IMR-90 (cell line): ENCODE measurements at regions not wholly inside any gene's neighbourhood (a gene's known extent, or its start where the extent isn't known, plus 50 kb on each side); places are given as distances from the start of the nearest gene placed in this dataset.

Experiments
- ATAC-seq: fragments of 200-7000 bp; cut with Tn5 transposase; 2 replicates; pipeline ENCODE4 v1.9.1; 2020; ENCODE audit warnings: low read depth, mild to moderate bottlenecking, moderate library complexity
- BruUV-seq: library from RNA; stranded (reverse); fragments of 400-500 nt; replicated peaks from 2 replicates; lab custom pipeline; 2021; lab: Mats Ljungman, UMichigan
- CTCF ChIA-PET: fragments of 300-600 bp; formaldehyde crosslinking; extraction: SDS; loops from one replicate; lab custom pipeline; 2021; ENCODE audit warnings: antibody characterized with exemption; lab: Yijun Ruan, JAX
- POLR2A ChIA-PET: fragments of 300-600 bp; sonication (Branson Sonifier 250); formaldehyde crosslinking; loops from one replicate; lab custom pipeline; 2022; ENCODE audit warnings: antibody characterized with exemption; ENCODE audit not compliant: unreplicated experiment; lab: Charles Lee
- DNase-seq: peaks from one replicate; pipeline ENCODE4 v3.0.0; 2013
- H2AFZ ChIP-seq: replicated peaks from 2 replicates; pipeline ENCODE3; 2013; ENCODE audit warnings: low read length, mild to moderate bottlenecking; ENCODE audit not compliant: poor library complexity
- H2AK5ac ChIP-seq: 2 replicates; pipeline ENCODE4 v1.6.1; 2013; ENCODE audit warnings: low read depth, low read length, inconsistent platforms
- H2AK9ac ChIP-seq: replicated peaks from 2 replicates; pipeline ENCODE3; 2013; ENCODE audit warnings: mild to moderate bottlenecking, low read depth, low read length, moderate library complexity; ENCODE audit not compliant: poor library complexity
- H2BK120ac ChIP-seq: 2 replicates; pipeline ENCODE4 v1.6.1; 2013; ENCODE audit warnings: low read depth, low read length, inconsistent platforms
- H2BK15ac ChIP-seq: 3 replicates; pipeline ENCODE4 v1.6.1; 2013; ENCODE audit warnings: low read depth, low read length, inconsistent platforms
- H2BK20ac ChIP-seq: 2 replicates; pipeline ENCODE4 v1.6.1; 2013; ENCODE audit warnings: low read depth, mild to moderate bottlenecking, inconsistent platforms, low read length, moderate library complexity
- H2BK5ac ChIP-seq: 2 replicates; pipeline ENCODE4 v1.6.1; 2013; ENCODE audit warnings: mild to moderate bottlenecking, low read depth, low read length, inconsistent platforms; ENCODE audit not compliant: poor library complexity, severe bottlenecking
- H3K14ac ChIP-seq: replicated peaks from 2 replicates; pipeline ENCODE4 v1.6.1; 2013; ENCODE audit warnings: low read depth, low read length, inconsistent platforms
- H3K18ac ChIP-seq: 2 replicates; pipeline ENCODE4 v1.6.1; 2013; ENCODE audit warnings: low read depth, low read length, control low read depth
- H3K23ac ChIP-seq: 2 replicates; pipeline ENCODE4 v1.6.1; 2013; ENCODE audit warnings: low read depth, low read length, inconsistent platforms
- H3K27ac ChIP-seq: 2 replicates; pipeline ENCODE4 v1.5.1; 2013; ENCODE audit warnings: mild to moderate bottlenecking, control low read depth, low read length; ENCODE audit not compliant: insufficient read depth
- H3K27me3 ChIP-seq: 2 replicates; pipeline ENCODE4 v1.6.1; 2013; ENCODE audit warnings: low read length; ENCODE audit not compliant: control insufficient read depth, insufficient read depth
- H3K36me3 ChIP-seq: 2 replicates; pipeline ENCODE4 v1.6.1; 2013; ENCODE audit warnings: low read length, mixed read lengths; ENCODE audit not compliant: control insufficient read depth, insufficient read depth
- H3K4ac ChIP-seq: 2 replicates; pipeline ENCODE4 v1.6.1; 2013; ENCODE audit warnings: low read depth, low read length, inconsistent platforms
- H3K4me1 ChIP-seq: 2 replicates; pipeline ENCODE4 v1.6.1; 2013; ENCODE audit warnings: low read length, mixed read lengths; ENCODE audit not compliant: control insufficient read depth, insufficient read depth
- H3K4me2 ChIP-seq: 2 replicates; pipeline ENCODE4 v1.6.1; 2013; ENCODE audit warnings: low read depth, mild to moderate bottlenecking, control low read depth, low read length, moderate library complexity
- H3K4me3 ChIP-seq: 2 replicates; pipeline ENCODE4 v1.5.1; 2013; ENCODE audit warnings: low read depth, mild to moderate bottlenecking, control low read depth, low read length, moderate library complexity; ENCODE audit not compliant: insufficient read depth
- H3K56ac ChIP-seq: 2 replicates; pipeline ENCODE4 v1.6.1; 2013; ENCODE audit warnings: low read length, inconsistent platforms; ENCODE audit not compliant: insufficient read depth; ENCODE audit errors: extremely low read depth
- H3K79me1 ChIP-seq, 2 experiments: 2 replicates each; pipeline ENCODE4 v1.6.1; 2013; ENCODE audit warnings: low read length in 2 of 2, inconsistent platforms in 1 of 2, low read depth in 1 of 2
- H3K9ac ChIP-seq: 2 replicates; pipeline ENCODE4 v1.6.1; 2013; ENCODE audit warnings: low read depth, low read length, control low read depth
- H3K9me1 ChIP-seq: 2 replicates; pipeline ENCODE4 v1.6.1; 2013; ENCODE audit warnings: low read length, inconsistent platforms; ENCODE audit not compliant: insufficient read depth
- H3K9me3 ChIP-seq: 2 replicates; pipeline ENCODE4 v1.6.1; 2013; ENCODE audit warnings: low read length; ENCODE audit not compliant: control insufficient read depth, insufficient read depth
- H4K20me1 ChIP-seq: 2 replicates; pipeline ENCODE4 v1.6.1; 2013; ENCODE audit warnings: low read length, inconsistent platforms; ENCODE audit not compliant: insufficient read depth
- H4K5ac ChIP-seq: 2 replicates; pipeline ENCODE4 v1.6.1; 2013; ENCODE audit warnings: mild to moderate bottlenecking, low read depth, low read length, control low read depth
- H4K8ac ChIP-seq, 2 experiments: 2 replicates each; pipeline ENCODE4 v1.6.1; 2013; ENCODE audit warnings: low read depth in 2 of 2, low read length in 2 of 2, control low read depth in 1 of 2, inconsistent platforms in 1 of 2
- H4K91ac ChIP-seq: 2 replicates; pipeline ENCODE4 v1.6.1; 2013; ENCODE audit warnings: low read depth, low read length, inconsistent platforms; ENCODE audit not compliant: insufficient read depth
- BHLHE40 ChIP-seq: fragments of 150-350 bp; IDR thresholded peaks from 2 replicates; pipeline ENCODE4 v1.6.1; 2016; ENCODE audit warnings: mild to moderate bottlenecking, low read depth, low read length
- CEBPB ChIP-seq: IDR thresholded peaks from 2 replicates; pipeline ENCODE4 v1.6.1; 2012; ENCODE audit warnings: low read depth, low read length, improper control_type of control experiment
- CHD1 ChIP-seq: IDR thresholded peaks from 2 replicates; pipeline ENCODE4 v1.6.1; 2012; ENCODE audit warnings: low read depth, low read length, improper control_type of control experiment
- CTCF ChIP-seq: conservative IDR thresholded peaks from 2 replicates; pipeline ENCODE4 v1.5.1; 2012; ENCODE audit warnings: mild to moderate bottlenecking, low read depth, low read length, improper control_type of control experiment
- ELK1 ChIP-seq: fragments of 150-350 bp; IDR thresholded peaks from 2 replicates; pipeline ENCODE4 v1.6.1; 2016; ENCODE audit warnings: low read depth, mild to moderate bottlenecking, low read length, moderate library complexity, borderline replicate concordance
- FOS ChIP-seq: fragments of 150-350 bp; IDR thresholded peaks from 2 replicates; pipeline ENCODE4 v1.6.1; 2016; ENCODE audit warnings: low read depth, low read length
- MAFK ChIP-seq: IDR thresholded peaks from 2 replicates; pipeline ENCODE4 v1.6.1; 2012; ENCODE audit warnings: low read depth, low read length, improper control_type of control experiment
- MXI1 ChIP-seq: IDR thresholded peaks from 2 replicates; pipeline ENCODE4 v1.6.1; 2012; ENCODE audit warnings: low read depth, mild to moderate bottlenecking, low read length, moderate library complexity, borderline replicate concordance
- NFE2L2 ChIP-seq: fragments of 150-350 bp; IDR thresholded peaks from 2 replicates; pipeline ENCODE4 v1.6.1; 2016; ENCODE audit warnings: low read depth, mild to moderate bottlenecking, low read length
- POLR2A ChIP-seq: IDR thresholded peaks from 2 replicates; pipeline ENCODE4 v1.6.1; 2012; ENCODE audit warnings: mild to moderate bottlenecking, low read depth, low read length
- RCOR1 ChIP-seq: IDR thresholded peaks from 2 replicates; pipeline ENCODE4 v1.6.1; 2012; ENCODE audit warnings: mild to moderate bottlenecking, low read length, improper control_type of control experiment; ENCODE audit not compliant: insufficient replicate concordance
- WGBS, 2 experiments: methylation state at CpG; one replicate each; pipeline versions ENCODE4 v1.1.5 to v1.1.7; 2013; ENCODE audit warnings: missing lambda C conversion rate in 2 of 2; ENCODE audit not compliant: insufficient read length in 1 of 2; ENCODE audit errors: extremely low coverage in 2 of 2; 5-methylcytosine and 5-hydroxymethylcytosine counted together
- dilution Hi-C: fragments of 300-500 bp; cut with HindIII; formaldehyde crosslinking; loops from one replicate; pipeline ENCODE4 v1.14.3; 2018; ENCODE audit warnings: low sequenced_read_pairs; ENCODE audit not compliant: unreplicated experiment
- in situ Hi-C: fragments of 300-500 bp; cut with MboI; formaldehyde crosslinking; loops from 3 replicates; pipeline ENCODE4 v1.14.3; 2019; ENCODE audit warnings: low sequenced_read_pairs, inconsistent platforms, mixed read lengths
- intact Hi-C: fragments of 100-400 bp; cut with micrococcal nuclease; formaldehyde crosslinking; loops from 2 replicates; pipeline ENCODE4 v1.10.0; 2022

GRCh38 chr2:42914314-42914713, 121.9 kb upstream of the HAAO start:
- H3K4me1 ChIP-seq, result peaks cover 9% of the 10 kb centered on the region
- no peak overlapping the region for H3K56ac ChIP-seq
- DNase-seq, result no peak
- no peak for TF ChIP-seq CEBPB
- TF ChIP-seq ELK1, result no peak
- no peak for TF ChIP-seq NFE2L2
- no peak for TF ChIP-seq BHLHE40
- no peak for TF ChIP-seq POLR2A
- TF ChIP-seq CTCF, result no peak
- no peak for TF ChIP-seq CHD1
- TF ChIP-seq MAFK, result no peak
- TF ChIP-seq MXI1, result no peak
- no peak for TF ChIP-seq FOS
- no peak for TF ChIP-seq RCOR1
- H2BK20ac ChIP-seq, result no peak overlapping the region
- H3K14ac ChIP-seq, result no peak overlapping the region
- H3K36me3 ChIP-seq, result no peaks in the 10 kb centered on the region
- H3K79me1 ChIP-seq, result no peaks in the 10 kb centered on the region
- no peak overlapping the region for H2AK5ac ChIP-seq
- H2BK15ac ChIP-seq, result no peak overlapping the region
- H3K27ac ChIP-seq, result no peak overlapping the region
- H3K27me3 ChIP-seq, result no peaks in the 10 kb centered on the region
- H3K4ac ChIP-seq, result no peak overlapping the region
- H2BK5ac ChIP-seq, result no peak overlapping the region
- in situ Hi-C loops, result no loop called here
- BruUV-seq, result no TSS peak
- H2AK9ac ChIP-seq, result no peak overlapping the region
- no peak overlapping the region for H2BK120ac ChIP-seq
- ChIA-PET CTCF (no interaction called here), POLR2A (no interaction called here)
- no peaks in the 10 kb centered on the region for H4K20me1 ChIP-seq
- no peak overlapping the region for H3K23ac ChIP-seq
- 0% methylated on average over 1 of the region's 8 CpGs; no CpG with 5 or more reads in 1 of the 2 experiments for WGBS, 2 experiments
- H4K8ac ChIP-seq, result no peak overlapping the region
- no peak overlapping the region for H3K18ac ChIP-seq
- no peak overlapping the region for H3K4me2 ChIP-seq
- no peak overlapping the region for H4K91ac ChIP-seq
- intact Hi-C loops, result no loop called here
- no peak overlapping the region for H2AFZ ChIP-seq
- peaks cover 10% of the 10 kb centered on the region; the same call in 1 of the 2 replicates for H3K9me1 ChIP-seq
- dilution Hi-C loops, result no loop called here
- H3K9ac ChIP-seq, result no peak overlapping the region
- no peak for ATAC-seq
- no peaks in the 10 kb centered on the region for H3K9me3 ChIP-seq
- no peak overlapping the region for H4K5ac ChIP-seq
- no peak overlapping the region for H3K4me3 ChIP-seq
